RCC 7860 (cell line): ENCODE measurements at regions not wholly inside any gene's neighbourhood (a gene's known extent, or its start where the extent isn't known, plus 50 kb on each side); places are given as distances from the start of the nearest gene placed in this dataset.

Experiments used
- DNase-seq: peaks from one replicate; pipeline ENCODE4 v3.0.0-alpha.2; 2015; ENCODE audit warnings: low spot score
- FAIRE-seq: peaks from 2 replicates; lab custom pipeline; 2012; peaks lifted over from hg19 to GRCh38; lab: Jason Lieb, UNC

DNA sequence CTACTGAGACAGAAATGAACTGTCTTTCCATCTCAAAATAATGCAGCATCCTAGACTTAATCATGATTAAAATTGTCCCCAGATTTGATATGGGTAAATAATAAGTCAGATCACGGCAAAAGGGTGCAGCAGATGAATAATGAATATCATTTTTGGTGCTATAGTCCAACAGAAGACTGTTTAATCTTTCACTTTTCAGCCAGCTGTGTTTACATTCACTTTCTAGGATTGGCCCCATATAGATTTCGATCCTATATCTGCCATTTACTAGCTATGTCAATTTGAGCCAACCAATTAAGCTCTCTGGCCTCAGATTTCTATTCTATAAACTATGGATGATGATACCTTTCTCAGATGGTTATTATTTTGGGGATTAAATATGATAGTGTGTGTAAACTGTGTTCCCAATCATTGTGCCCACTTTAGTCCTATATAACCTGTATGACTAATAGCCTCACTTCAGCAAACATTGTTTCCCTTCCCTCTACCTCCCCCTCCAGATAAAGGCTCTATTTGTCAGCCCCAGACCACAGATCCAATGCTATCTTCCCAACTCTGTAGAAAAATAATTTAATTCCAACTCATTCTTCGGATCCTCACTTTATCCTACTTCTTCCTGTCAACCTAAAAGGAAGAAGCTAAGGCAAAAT lies 53.6 kb upstream of the NT5E start:
- FAIRE-seq = no peak
- DNase-seq = no peak

DNA sequence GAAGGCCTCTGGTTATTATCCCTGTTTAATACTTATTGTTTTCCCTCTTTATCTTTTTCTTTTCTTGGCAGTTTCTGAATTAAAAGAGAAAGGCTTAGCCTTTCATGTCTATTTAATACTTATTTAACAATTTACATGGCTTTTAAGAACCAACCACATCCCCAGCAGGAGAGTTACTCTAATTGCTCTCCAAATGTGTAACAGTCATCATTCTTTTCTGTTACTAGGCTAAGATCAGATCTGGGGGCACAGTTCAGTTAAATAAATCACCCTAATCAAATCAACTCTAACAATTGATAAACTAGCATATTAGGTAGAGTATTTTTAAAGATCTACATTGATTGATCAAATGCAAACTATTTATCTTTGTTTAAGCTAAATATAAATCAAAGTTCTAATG lies 54.1 kb upstream of the NT5E start:
- DNase-seq (no peak), FAIRE-seq (no peak)

DNA sequence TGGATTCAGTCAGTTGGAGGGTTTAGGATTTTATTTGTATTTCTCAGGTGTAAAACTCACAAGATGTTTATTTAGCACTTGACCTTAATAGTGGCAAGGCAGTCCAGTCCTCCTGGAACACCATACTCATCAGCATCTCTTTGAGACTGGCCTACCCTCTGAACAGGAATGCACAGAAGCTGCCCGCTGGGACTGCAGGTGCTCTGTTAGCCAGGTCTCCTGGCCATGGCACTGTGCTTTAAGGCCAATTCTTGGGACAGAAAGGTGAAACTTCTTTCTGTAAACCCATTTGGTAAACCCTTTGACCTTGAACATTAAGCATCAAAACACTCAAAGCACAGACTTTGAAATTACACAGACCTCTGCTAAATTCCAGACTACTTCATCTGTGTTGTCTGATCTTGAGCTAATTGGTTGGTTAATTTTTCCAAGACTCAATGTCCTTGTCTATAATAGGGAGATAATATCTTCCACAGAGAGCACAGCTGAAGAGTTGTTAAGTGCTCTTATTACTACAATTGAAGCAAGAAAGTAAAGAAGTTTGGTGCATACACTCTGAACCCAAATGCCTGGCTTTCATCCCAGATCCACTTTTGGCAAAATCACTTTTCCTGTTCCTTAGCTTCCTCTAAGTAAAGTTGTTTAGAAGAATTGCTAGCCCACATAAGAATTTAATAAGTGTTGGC lies 54.9 kb upstream of the NT5E start:
- FAIRE-seq (no peak), DNase-seq (no peak)

DNA sequence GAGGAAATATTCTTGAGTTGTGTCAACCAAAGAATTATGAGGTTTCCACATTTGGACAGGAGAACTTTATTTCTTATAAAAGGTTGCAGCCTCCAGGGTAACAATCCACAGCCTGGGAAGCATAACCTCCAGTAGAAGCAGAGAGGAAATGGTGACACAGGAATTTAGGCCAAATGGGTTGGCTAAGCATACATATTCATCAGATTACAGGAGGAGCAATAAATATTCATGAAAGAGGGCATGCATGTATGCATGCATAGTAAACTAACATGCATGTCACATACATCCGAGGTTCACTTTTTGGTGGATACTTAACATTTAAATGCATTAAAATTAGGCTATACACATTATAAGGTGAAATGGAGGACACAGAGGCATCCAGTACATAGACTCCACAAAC lies 55.7 kb upstream of the NT5E start:
- FAIRE-seq = no peak
- no peak for DNase-seq

DNA sequence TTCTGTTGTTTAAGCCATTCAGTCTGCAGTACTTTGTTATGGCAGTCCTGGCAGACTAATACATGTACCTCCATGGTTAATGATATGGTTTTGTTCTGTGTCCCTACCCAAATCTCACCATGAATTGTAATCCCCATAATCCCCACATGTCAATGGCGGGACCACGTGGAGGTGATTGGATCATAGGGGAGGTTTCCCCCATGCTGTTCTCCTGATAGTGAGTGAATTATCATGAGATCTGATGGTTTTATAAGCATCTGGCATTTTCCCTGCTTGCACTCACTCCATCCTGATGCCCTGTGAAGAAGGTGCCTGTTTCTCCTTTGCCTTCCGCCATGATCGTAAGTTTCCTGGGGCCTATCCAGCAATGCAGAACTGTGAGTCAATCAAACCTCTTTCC lies 57.5 kb upstream of the NT5E start:
- no peak for FAIRE-seq
- no peak for DNase-seq

DNA sequence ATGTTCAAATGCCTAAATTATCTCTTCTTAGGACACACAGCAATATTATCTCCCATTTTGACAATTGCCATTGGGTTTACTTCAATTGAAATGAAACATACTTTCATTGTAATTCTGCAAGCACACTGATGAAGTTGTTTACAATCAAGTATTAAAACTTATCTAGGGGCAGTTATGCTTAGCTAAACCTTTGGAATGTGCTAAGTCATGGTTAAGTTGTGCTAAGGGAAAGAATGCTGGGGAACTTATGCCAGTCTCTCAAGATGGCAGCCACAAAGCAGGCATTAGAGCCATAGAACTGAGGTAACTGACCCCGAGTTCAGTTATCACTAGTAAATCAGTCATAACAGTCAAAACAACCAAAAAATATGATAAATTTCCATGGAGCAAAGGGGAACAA lies 59.1 kb upstream of the NT5E start:
- FAIRE-seq = no peak
- peak; percentile 13 for DNase-seq

DNA sequence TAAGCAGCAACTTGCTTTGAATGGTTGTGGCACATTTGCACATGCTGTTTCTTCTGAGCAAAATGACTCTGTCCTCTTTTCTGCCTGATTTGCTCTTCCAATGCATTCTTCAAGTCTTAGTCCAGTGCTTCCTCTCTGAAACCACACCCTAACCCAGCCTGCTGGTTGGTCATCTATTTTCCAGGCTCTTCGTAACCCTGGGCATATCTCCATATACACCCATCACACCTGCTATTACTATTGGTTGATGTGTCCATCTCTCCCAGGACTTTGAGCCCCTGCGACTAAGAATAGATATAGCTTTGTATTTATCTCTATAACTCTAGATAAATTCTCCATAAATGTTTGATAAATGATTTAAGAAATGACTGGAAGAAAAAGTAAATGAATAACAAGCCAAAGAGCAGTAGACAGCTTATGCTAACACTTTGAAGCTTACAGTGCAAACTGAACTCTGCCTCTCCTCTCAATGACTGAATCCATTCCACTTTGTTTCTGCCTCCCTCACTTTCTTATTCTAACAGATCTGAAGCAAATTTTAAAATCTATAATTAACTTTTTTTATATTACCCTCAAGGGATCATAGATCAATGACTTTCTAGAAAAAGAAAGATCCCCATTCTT lies 59.7 kb upstream of the NT5E start:
- FAIRE-seq = no peak

DNA sequence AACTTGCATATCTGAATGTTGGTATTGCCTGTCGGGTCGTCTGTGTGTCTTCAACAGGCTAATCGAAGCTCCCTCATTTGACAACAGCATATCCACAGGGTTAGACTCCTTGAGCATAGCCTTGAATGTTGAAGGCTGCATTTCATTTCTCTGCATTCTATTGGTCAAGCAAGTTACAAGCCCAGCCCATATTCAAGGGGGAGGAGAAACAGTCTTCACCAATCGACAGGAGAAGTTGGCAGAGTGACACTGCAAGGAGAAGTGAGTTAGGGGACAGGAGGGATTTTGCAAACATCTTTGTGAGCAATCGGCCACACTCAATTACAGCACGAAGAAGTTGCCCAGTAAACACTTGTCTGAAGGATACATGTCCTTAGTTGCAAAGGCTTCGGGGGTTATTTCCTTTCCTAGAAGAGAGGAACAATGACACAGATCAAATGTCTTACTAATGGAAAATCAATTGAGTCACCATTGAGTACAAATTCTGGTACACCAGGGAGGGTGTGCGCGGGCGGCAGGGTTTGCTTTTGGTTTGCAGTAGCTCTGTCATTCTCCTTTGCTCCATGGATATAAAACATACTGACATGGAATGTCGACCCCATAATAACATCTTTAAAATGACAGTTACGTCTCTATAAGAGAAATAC lies 60.6 kb upstream of the NT5E start:
- FAIRE-seq = no peak
- DNase-seq = no peak

More for the DNA sequence above, 59.7 kb upstream of the NT5E start:
- peak; percentile 46 for DNase-seq

DNA sequence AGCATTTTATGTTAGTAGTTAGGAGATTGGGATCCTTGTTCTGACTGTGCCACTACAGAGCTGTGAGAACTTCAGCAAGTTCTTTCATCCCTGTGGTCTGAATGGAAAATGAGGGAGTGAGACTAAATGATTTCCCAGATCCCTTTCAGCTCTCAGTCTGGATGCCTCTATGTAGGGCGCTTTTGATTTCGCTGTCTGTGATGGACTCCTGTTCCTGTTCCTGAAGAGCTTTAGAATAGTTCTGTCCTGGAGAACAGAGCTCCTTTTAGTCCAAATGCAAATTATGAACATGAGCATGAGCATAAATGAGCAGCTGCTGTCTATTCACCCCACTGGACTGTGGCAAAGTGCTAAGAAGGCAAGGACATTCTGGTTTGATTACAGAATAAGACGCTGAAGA lies 61.4 kb upstream of the NT5E start:
- no peak for FAIRE-seq
- no peak for DNase-seq

DNA sequence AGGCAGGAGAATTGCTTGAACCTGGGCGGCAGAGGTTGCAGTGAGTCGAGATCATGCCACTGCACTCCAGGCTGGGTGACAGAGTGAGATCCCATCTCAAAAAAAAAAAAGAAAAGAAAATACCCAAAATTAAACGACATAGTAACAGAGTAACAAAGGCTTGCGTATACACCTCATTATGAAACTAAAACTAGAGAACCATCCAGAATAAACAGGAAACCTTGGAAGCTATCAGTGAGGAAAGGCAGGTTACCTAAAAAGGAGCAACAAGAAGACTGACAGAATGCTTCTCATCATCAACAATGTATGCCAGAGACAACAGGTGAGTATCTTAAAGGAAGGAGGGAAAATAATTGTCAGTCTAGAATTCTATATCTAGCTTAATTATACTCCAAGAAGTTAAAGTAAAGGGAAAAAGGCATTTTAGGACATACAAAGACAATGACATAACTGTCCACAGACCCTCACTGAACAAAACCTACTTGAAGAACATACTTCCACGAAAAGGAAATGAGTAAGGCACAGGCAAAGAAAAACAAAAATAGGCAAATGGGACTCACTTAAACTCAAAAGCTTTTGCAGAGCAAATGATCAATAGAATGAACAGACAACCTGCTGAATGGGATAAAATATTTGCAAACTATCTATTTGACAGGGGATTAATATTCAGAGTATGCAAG lies 64.1 kb upstream of the NT5E start:
- DNase-seq = no peak
- no peak for FAIRE-seq

DNA sequence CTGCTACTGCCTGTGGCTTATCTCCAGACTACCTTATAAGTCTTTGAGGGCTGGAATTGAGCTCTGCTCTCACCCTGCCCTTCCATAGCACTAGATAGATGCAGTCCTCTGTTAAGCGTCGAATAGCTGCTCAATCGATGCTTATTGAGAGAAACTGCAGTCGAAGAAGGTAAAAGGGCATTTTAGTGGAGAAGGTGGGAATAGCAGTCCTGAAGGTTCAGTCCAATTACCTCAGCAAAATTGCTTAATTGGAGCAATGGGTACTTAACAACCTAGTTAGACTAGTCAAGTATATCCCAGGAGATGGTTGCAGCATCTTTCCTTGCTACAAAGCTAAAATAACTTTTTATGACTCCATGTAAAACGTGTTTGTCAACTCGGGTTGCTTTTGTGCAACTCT lies 66.8 kb upstream of the NT5E start:
- DNase-seq (no peak), FAIRE-seq (no peak)

DNA sequence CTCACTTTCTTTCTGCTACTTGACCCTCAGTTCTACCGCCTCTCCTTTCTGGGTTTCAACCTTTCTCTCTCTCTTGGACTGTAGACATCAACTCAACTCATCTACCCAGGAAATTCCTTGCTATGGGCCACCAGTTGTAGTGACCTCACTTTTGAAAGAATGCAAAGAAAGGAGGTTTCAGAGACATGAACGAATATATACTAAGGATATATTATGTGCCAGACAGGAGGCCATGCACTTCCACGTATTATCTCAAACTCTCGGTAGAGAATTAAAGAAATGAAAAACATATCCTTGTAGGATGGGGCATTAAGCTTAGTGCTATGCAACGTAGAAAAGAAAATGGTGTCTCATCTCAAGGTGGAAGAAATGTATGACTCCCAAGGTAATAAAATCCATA lies 67.3 kb upstream of the NT5E start:
- DNase-seq (no peak), FAIRE-seq (no peak)

DNA sequence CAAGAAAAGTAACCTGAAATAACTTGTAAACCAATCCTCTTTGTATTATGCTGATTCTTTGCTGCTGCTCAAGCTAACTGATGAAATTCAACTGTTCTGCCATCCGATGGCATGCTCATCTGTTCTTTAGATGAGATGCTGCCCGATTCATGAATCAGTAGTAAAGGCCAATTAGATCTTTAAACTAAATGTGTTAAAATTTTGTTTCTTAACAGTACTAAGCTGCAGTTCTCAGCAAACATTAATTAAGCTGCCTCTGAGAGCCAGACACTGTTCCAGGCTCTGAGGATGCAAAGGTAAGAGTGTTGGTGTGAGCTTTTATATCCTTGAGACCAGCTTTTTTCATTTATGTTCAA lies 77.0 kb upstream of the NT5E start:
- no peak for FAIRE-seq
- no peak for DNase-seq

DNA sequence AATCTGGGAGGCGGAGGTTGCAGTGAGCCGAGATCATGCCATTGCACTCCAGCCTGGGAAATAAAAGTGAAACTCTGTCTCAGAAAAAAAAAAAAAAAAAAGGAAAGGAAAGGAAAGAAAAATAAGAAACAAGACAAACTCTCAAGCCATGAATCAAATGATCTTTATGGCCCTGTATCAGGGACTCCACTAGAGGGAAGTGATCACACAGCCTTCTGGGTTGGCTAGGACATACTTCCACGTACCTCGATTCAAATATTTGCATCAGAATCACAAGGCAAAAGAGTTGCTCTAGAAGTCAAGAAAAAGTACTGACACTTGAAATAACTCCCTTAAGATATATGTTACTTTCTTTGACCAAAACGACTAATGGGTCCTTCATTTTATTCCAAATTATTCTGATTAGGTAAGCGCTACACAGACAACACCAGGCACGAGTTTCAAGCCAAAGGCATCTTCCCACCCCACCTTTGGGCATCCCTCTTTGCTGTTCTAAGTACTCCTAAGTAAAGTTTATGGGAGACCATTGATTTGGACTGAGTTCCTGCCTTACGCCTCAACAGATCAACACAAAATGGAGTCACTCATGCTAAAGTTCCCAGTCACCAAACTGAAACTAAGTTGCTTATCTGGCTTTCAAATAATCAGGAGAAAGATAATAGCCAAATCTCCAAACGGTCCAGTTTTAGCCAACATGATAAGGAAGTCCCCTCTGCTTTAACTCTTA lies 77.5 kb upstream of the NT5E start:
- DNase-seq = no peak
- no peak for FAIRE-seq

DNA sequence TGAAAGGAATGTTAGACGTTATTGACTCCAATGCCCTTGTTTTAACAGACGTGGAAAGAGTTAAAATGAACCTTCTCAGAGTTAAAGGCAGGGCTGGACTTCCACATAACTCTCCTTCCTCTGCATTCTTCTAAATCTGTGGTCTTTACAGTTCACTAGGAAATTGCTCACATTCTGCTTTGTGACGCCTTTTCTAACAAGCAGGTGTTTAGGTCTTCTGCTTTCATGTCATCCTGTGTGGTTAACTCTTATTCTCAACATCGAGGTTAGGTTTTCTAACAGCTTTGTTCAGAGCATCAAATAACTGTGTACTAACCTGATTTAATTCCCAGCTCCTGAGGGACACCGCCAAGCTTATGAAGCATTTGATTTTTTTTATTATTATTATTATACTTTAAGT lies 81.3 kb upstream of the NT5E start:
- FAIRE-seq = no peak
- DNase-seq = no peak

DNA sequence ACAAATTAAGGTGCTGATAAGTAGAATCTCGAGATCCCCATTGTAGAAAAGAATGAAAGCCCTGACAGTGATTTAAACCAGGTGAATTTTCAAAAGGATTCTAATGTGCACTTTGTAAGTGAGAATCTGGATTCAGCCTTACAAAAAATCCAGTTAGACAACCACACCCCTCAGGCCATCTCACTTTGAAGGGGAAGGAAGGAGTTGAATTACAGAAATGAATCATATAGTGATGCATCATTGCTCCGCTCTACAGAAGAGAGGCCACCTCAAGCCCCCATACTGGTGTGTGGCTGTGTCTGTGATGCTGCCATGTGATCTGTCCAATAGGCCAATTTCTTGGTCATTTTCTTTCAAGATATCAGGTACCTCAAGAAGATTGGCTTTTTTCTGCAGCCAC lies 85.5 kb upstream of the NT5E start:
- FAIRE-seq (no peak), DNase-seq (peak; percentile 57)

DNA sequence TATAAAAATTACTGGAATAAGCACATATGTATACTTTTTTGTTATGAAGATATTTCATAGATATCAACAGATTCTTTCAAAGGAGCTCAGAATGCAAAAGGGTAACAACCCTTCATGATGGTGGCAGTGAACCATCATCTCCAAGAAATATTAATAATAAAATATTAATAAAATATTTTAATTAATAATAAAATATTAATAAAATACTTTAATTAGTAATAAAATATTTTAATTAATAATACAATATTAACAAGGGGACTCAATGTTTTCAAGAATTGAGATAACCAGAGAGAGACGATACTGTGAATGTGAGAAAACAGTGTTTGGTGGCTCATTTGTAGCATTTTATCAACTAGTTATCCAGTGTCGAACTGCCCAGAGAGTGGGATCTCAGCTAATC lies 86.0 kb upstream of the NT5E start:
- DNase-seq (no peak), FAIRE-seq (peak; percentile 43)

DNA sequence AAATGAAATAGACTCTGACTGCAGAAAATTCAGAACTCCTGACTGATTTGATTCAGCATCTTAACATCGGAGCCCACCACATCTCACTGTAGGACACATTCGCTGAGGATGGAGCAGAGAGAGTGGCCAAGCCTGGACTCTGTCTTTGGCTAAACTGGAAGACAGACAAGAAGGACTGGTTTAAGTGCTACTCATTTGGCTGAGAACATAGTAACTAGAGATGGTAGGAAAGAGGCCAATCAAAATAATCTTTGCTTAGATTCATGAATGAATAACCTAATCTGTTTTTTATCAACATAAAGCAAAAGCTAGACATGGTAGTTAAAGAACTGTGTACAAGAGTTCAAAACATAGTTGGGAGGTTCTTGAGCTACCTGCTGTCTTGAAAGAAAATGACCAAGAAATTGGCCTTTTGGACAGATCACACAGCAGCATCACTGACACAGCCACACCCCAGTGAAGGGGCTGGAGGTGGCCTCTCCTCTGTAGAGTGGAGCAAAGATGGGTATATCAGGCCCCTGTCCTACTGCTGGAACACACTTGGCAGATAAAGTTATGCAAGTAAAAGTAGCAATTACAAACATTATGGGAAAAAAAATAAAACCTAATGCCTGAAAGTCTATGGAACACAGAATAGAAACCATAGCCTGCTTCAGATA lies 87.1 kb upstream of the NT5E start:
- FAIRE-seq (no peak), DNase-seq (no peak)

DNA sequence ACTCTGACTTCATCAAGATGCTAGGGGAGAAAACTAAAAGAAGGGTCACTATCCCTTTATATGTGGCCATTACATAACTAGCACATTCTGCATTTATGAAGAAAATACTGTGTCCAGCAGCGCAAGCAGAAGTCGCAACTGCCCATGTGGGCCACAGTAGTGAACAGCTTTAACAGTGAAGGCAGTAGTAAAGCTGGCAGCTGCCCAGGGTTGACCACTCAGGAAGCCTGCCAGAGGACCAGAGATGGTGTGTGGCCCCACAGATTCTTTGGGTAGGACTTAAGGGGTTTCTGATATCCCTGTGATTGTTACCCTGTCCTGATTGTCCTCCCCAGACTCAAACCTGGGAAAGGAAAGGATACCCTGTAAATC lies 88.3 kb upstream of the NT5E start:
- FAIRE-seq = no peak

More for the DNA sequence above, 88.3 kb upstream of the NT5E start:
- no peak for DNase-seq
